ENCODE measurements at regions not wholly inside any gene's neighbourhood (a gene's known extent, or its start where the extent isn't known, plus 50 kb on each side); places are given as distances from the start of the nearest gene placed in this dataset.
"Not testable (repeated sequence)": the region's sequence is repeated elsewhere in the genome, so short reads cannot be mapped to it uniquely, and the experiment has no call there.

DNA sequence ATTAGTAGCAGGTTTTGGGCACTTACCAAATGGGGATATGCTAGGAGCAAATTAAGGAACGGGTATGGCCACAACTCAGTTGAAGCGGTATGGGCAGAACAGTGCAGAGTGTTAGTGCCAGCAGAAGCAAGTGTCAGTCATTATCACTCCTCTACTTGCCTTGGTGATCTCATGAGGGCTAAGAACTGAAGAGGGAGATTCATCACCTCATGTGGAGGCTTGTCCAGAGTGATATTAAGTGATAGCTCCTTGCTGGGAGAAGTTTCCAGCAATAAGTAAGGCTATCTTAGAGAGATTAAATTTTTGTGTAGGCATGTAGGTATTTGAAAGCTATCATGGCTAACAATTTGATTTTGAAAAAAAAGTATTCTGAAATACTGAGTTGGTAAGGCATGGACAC, 615.4 kb upstream of the SMIM31 start:
- H3K9me3 ChIP-seq (replicated peaks in 1 of 2; ENCODE audit: control insufficient read depth in 1 of 2, insufficient read depth in 1 of 2, low read length in 2 of 2), result peaks cover 8% of the 10 kb centered on the region in 2 donors

DNA sequence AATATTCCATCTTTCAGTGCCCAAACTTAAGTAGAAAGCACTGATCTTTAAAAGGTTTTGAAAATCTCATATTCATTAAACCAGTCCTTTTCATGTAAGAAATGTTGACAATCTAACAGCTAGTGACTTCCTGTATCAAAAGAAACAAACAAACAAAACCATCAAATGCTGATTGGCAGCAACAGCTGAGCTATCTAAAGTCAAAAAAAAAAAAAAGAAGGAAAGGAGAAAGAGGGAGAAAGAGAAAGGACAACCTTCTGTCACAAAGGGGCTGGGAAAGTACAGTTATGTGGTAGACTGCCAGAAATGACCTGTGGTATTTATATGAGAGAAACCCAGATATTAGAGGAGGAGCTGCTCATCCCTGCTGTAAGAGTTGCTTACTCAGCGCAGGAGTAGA, 614.6 kb upstream of the SMIM31 start:
- Mint-ChIP-seq H3K27ac (no peak overlapping the region), H3K27me3 (ENCODE audit: low read depth in 3 of 3) (peaks cover 0 to 2% (median 0%) of the 10 kb centered on the region in 3 donors), H3K4me3 (no peak overlapping the region), H3K4me1 (no peaks in the 10 kb centered on the region), H3K9me3 (peaks cover 0 to 17% (median 3%) of the 10 kb centered on the region in 7 donors), H3K36me3 (no peaks in the 10 kb centered on the region)
- no peaks in the 10 kb centered on the region for H4K20me1 ChIP-seq (ENCODE audit: insufficient read depth, low read length)
- no peak overlapping the region for H3K4me3 ChIP-seq (replicated peaks in 1 of 3; ENCODE audit: low read depth in 2 of 3, low read length in 3 of 3)
- TF ChIP-seq, protein P1, sequence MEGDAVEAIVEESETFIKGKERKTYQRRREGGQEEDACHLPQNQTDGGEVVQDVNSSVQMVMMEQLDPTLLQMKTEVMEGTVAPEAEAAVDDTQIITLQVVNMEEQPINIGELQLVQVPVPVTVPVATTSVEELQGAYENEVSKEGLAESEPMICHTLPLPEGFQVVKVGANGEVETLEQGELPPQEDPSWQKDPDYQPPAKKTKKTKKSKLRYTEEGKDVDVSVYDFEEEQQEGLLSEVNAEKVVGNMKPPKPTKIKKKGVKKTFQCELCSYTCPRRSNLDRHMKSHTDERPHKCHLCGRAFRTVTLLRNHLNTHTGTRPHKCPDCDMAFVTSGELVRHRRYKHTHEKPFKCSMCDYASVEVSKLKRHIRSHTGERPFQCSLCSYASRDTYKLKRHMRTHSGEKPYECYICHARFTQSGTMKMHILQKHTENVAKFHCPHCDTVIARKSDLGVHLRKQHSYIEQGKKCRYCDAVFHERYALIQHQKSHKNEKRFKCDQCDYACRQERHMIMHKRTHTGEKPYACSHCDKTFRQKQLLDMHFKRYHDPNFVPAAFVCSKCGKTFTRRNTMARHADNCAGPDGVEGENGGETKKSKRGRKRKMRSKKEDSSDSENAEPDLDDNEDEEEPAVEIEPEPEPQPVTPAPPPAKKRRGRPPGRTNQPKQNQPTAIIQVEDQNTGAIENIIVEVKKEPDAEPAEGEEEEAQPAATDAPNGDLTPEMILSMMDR (IDR thresholded peaks at IDR 0.05), result no peak
- no peaks in the 10 kb centered on the region for H3K4me1 ChIP-seq (ENCODE audit: control insufficient read depth in 1 of 2, insufficient read depth in 2 of 2, low read length in 2 of 2)
- no peak for DNase-seq
- WGBS (ENCODE audit: insufficient coverage), result no CpG with 5 or more reads among the region's 1 CpG
- no peak overlapping the region for H3K4me2 ChIP-seq (replicated peaks; ENCODE audit: extremely low read depth, low read length, poor library complexity, severe bottlenecking)
- H3K27me3 ChIP-seq (ENCODE audit: control insufficient read depth in 2 of 2, insufficient read depth in 2 of 2, low read length in 2 of 2), result no peaks in the 10 kb centered on the region
- H3K27ac ChIP-seq (ENCODE audit: low read depth in 1 of 2, low read length in 2 of 2), result no peak overlapping the region
- H2AFZ ChIP-seq (ENCODE audit: insufficient read depth, low read depth, low read length, poor library complexity, severe bottlenecking), result no peak overlapping the region
- H3K79me2 ChIP-seq (ENCODE audit: insufficient read depth, low read length), result no peaks in the 10 kb centered on the region
- peaks cover 8% of the 10 kb centered on the region in 2 donors for H3K9me3 ChIP-seq (replicated peaks in 1 of 2; ENCODE audit: control insufficient read depth in 1 of 2, insufficient read depth in 1 of 2, low read length in 2 of 2)
- intact Hi-C loops (cut with micrococcal nuclease), result no loop called here
- no peak overlapping the region for H3K9ac ChIP-seq (ENCODE audit: insufficient read depth, low read length, poor library complexity, severe bottlenecking)
- no peaks in the 10 kb centered on the region for H3K36me3 ChIP-seq (replicated peaks in 1 of 2; ENCODE audit: control insufficient read depth in 1 of 2, insufficient read depth in 2 of 2, low read length in 2 of 2)

More for the DNA sequence above, 615.4 kb upstream of the SMIM31 start:
- H3K36me3 ChIP-seq (replicated peaks in 1 of 2; ENCODE audit: control insufficient read depth in 1 of 2, insufficient read depth in 2 of 2, low read length in 2 of 2), result no peaks in the 10 kb centered on the region
- no peak for DNase-seq
- no peak overlapping the region for H2AFZ ChIP-seq (ENCODE audit: insufficient read depth, low read depth, low read length, poor library complexity, severe bottlenecking)
- H3K4me3 ChIP-seq (replicated peaks in 1 of 3; ENCODE audit: low read depth in 2 of 3, low read length in 3 of 3), result no peak overlapping the region
- Mint-ChIP-seq H3K4me3 (no peak overlapping the region), H3K27ac (no peak overlapping the region), H3K27me3 (ENCODE audit: low read depth in 3 of 3) (peaks cover 0 to 2% (median 0%) of the 10 kb centered on the region in 3 donors), H3K4me1 (no peaks in the 10 kb centered on the region), H3K36me3 (no peaks in the 10 kb centered on the region), H3K9me3 (peaks cover 0 to 14% (median 3%) of the 10 kb centered on the region in 7 donors)
- no peak overlapping the region for H3K27ac ChIP-seq (ENCODE audit: low read depth in 1 of 2, low read length in 2 of 2)
- H4K20me1 ChIP-seq (ENCODE audit: insufficient read depth, low read length), result no peaks in the 10 kb centered on the region
- H3K4me2 ChIP-seq (replicated peaks; ENCODE audit: extremely low read depth, low read length, poor library complexity, severe bottlenecking), result no peak overlapping the region
- TF ChIP-seq, protein P1 (IDR thresholded peaks at IDR 0.05), result no peak
- no peaks in the 10 kb centered on the region for H3K79me2 ChIP-seq (ENCODE audit: insufficient read depth, low read length)
- WGBS (ENCODE audit: insufficient coverage), result no CpG with 5 or more reads among the region's 2 CpGs
- intact Hi-C loops (cut with micrococcal nuclease), result no loop called here
- H3K9ac ChIP-seq (ENCODE audit: insufficient read depth, low read length, poor library complexity, severe bottlenecking), result no peak overlapping the region
- no peaks in the 10 kb centered on the region for H3K4me1 ChIP-seq (ENCODE audit: control insufficient read depth in 1 of 2, insufficient read depth in 2 of 2, low read length in 2 of 2)
- no peaks in the 10 kb centered on the region for H3K27me3 ChIP-seq (ENCODE audit: control insufficient read depth in 2 of 2, insufficient read depth in 2 of 2, low read length in 2 of 2)

DNA sequence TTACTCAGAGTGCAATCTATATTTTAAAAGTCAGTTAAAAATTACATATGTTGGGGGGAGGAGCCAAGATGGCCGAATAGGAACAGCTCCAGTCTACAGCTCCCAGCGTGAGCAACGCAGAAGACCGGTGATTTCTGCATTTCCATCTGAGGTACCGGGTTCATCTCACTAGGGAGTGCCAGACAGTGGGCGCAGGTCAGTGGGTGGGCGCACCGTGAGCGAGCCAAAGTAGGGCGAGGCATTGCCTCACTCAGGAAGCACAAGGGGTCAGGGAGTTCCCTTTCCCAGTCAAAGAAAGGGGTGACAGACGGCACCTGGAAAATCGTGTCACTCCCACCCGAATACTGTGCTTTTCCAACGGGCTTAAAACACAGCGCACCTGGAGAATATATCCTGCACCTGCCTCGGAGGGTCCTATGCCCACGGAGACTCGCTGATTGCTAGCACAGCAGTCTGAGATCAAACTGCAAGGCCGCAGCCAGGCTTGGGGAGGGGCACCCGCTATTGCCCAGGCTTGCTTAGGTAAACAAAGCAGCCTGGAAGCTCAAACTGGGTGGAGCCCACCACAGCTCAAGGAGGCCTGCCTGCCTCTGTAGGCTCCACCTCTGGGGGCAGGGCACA, 612.1 kb upstream of the SMIM31 start:
- H3K4me1 ChIP-seq (ENCODE audit: control insufficient read depth in 1 of 2, insufficient read depth in 2 of 2, low read length in 2 of 2); H3K27ac Mint-ChIP-seq; H3K9me3 ChIP-seq (replicated peaks in 1 of 2; ENCODE audit: control insufficient read depth in 1 of 2, insufficient read depth in 1 of 2, low read length in 2 of 2); H3K27me3 Mint-ChIP-seq (ENCODE audit: low read depth in 3 of 3); H3K4me2 ChIP-seq (replicated peaks; ENCODE audit: extremely low read depth, low read length, poor library complexity, severe bottlenecking); intact Hi-C loops (cut with micrococcal nuclease); H3K36me3 Mint-ChIP-seq; H3K79me2 ChIP-seq (ENCODE audit: insufficient read depth, low read length); H2AFZ ChIP-seq (ENCODE audit: insufficient read depth, low read depth, low read length, poor library complexity, severe bottlenecking); H3K27ac ChIP-seq (ENCODE audit: low read depth in 1 of 2, low read length in 2 of 2); H3K4me3 Mint-ChIP-seq; H3K36me3 ChIP-seq (replicated peaks in 1 of 2; ENCODE audit: control insufficient read depth in 1 of 2, insufficient read depth in 2 of 2, low read length in 2 of 2); H3K27me3 ChIP-seq (ENCODE audit: control insufficient read depth in 2 of 2, insufficient read depth in 2 of 2, low read length in 2 of 2); H4K20me1 ChIP-seq (ENCODE audit: insufficient read depth, low read length); H3K9ac ChIP-seq (ENCODE audit: insufficient read depth, low read length, poor library complexity, severe bottlenecking); H3K4me3 ChIP-seq (replicated peaks in 1 of 3; ENCODE audit: low read depth in 2 of 3, low read length in 3 of 3); DNase-seq; H3K4me1 Mint-ChIP-seq: not testable (repeated sequence)
- 91% methylated on average over 17 of the region's 20 CpGs for WGBS (ENCODE audit: insufficient coverage)
- H3K9me3 Mint-ChIP-seq, result peaks cover 1 to 19% (median 3%) of the 10 kb centered on the region in 7 donors

All from CD14-positive monocyte (primary cell).